NCI-H748 treated with DMSO at 0.1 percent for 48 hours (cell line): ENCODE measurements at regions not wholly inside any gene's neighbourhood (a gene's known extent, or its start where the extent isn't known, plus 50 kb on each side); places are given as distances from the start of the nearest gene placed in this dataset.

Experiments
- DNase-seq: peaks from one replicate; lab custom pipeline; 2025; lab: John Stamatoyannopoulos, UW

GRCh38 chr5:31048282-31049270 lies 144.9 kb upstream of the CDH6 start:
- peak; percentile 99 for DNase-seq

DNA sequence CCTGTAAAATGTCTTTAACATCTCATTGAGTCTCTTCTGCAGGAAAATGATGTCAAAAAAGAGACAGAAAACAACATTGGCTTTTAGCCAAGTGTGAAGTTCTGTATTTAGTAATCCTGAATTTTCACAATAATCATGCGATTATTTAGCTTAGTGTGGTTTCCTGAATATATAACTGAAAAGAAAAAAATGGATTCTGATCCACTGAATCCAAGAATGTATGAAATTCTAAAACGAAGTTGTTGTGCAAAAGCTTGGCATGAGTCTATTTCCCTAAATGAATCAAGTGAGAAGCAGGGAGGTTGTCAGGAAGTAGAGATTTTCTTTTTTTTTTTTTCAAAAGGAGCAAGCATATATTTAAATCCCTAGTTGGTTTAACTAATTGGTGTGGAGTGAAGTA lies 145.9 kb upstream of the CDH6 start:
- peak; percentile 75 for DNase-seq

GRCh38 chr5:31047007-31047406 lies 146.5 kb upstream of the CDH6 start:
- peak; percentile 99 for DNase-seq

DNA sequence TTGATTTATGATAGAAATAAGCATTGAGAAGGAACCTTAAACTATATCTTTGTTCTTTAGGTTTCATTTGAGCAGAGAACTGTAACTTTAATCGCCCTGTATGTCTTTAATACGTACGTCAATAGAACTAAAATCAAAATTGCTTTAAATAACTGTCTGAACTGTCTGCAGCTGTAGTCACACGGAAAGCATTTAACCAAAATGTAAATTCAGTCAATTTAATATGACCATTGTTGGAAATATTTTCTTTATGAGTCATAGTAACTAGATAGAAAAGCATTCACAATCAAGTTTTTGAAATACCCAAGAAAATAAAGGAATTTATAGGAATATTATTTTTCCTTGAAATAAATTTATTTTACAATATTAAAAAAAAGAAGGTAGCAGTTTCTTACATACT lies 157.1 kb upstream of the CDH6 start:
- DNase-seq: no peak

DNA sequence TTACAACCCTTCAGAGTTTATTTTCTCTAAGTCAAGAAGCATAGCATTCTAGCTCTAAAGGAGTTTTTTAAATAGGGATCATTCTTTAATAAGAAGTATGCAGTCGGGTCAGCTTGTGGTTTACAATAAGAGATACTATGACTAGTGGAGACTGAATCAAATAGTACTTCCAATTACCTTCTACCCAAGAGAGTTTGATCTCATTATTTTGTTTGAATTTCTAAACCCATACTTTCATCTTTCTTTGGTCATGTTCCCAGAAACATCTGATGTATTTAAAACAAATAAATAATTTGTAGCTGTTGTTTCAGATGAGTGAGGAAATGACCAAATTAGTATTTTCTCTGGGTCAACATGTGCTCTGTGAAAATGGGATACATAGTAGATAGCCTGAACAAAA lies 160.2 kb upstream of the CDH6 start:
- no peak for DNase-seq

- no peak for DNase-seq
These were observed 163.6 kb upstream of the CDH6 start for GRCh38 chr5:31029925-31030324.

DNA sequence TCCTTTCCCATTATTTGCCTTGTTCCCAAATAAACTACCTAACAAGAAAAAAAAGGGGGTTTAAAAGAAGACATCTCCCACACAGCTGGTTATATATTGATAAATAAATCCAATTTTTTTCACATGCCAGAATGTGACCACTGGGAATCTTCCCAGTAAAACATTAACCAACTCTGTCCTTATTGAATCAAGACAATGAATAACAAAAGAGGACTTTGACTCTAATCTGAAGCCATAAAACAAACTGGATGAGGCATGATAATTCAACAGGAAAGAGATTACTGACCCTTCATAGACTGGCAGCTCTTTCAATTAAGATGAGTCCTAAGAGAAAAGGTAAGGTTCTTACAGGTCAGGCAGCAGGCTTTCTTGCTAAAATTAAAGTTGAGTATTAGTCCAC lies 165.8 kb upstream of the CDH6 start:
- DNase-seq: no peak

- DNase-seq: no peak
These were observed 170.4 kb upstream of the CDH6 start for GRCh38 chr5:31023105-31023504.

DNA sequence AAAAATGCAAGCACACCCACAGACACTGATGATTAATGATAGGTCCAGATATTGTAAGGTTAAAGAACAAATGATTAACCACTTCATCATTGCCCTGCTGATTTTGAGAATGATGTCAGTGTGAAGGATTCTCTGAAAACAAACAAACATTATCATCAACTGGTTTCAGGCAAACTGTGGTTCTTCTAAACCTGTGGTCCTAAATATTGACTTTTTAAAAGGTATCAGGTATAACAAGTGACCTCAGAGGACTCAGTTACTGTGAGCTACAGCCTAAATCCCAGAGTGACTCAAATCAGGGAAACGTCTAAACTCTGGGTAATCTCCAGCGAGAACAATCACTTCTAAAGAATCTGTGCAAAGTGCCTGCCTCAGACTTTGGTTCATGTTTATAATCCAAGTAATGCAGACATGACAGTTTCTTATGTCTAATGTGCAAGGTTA lies 172.3 kb upstream of the CDH6 start:
- no peak for DNase-seq

DNA sequence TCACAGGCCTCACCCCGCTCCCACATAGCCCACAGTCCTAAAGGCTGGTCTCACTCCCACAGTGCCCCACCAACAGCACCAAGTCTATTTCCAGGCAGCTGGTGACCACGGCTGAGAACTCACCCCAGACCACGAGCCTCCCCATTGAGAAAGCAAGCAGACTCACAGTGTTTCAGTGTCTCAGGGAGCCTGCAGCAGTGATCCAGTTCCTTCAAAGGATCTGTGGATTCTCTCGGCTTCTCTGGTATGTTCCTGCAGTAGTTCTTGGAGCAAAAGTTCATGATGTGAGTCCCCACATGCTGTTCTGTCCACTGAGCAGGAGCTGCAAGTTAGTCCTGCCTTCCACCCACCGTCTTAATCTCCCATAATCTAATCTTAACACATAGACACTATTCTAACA lies 185.3 kb upstream of the CDH6 start:
- no peak for DNase-seq

- DNase-seq: no peak
These were observed 185.8 kb upstream of the CDH6 start for GRCh38 chr5:31007672-31008071.

DNA sequence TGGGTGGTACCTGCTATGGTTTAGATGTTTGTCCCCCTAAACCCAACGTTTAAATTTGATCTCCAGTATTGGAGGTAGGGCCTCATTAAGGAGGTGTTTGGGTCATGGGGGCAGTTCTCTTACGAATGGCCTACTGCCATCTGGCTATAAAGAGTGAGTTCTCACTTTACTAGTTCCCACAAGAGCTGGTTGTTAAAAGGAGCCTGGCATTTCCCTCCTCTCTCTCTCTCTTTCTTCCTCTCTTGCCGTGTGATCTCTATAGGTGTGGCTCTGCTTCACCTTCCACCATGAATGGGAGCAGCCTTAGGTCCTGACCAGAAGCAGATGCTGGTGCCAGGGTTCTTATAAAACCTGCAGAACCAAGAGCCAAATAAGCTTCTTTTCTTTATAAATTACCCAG lies 193.2 kb upstream of the CDH6 start:
- no peak for DNase-seq

- DNase-seq: no peak
These were observed 195.8 kb upstream of the CDH6 start for GRCh38 chr5:30997681-30998080.

DNA sequence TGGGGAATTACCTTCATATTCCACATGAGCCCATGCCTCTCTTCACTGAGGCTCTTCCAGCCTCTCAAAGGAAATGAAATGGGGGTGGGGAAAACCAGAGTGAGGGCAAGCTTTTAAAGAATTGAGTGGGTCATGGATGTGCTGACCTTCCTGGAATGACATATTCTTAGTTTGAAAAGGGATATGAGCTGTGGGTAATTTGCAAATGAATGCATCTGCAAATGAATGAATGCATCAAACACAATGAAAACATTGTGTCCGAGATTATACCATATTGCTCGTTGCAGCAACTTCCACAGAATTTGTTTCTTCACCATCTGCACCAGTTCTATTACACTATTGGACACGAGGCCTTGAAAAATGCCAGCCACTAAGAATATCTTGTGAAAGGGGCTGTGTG lies 198.6 kb upstream of the CDH6 start:
- DNase-seq: no peak

DNA sequence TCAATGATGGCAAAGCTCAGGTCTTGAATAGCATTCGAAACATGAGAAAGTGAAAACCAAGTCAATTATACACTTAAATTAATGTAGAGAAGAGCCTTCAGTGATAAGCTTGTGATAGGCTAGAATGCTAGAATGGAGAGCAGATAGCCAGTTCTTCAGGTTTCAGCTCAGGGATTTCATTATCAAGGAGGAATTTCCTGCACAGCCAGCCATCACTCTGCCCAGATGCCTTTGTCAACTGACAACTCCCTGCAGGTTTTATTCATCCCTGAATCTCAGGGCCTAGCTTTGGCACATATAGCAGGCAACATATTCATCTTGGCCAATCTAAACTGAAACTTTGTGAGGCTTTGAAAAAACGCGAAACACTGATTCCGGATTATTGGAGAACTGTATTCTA lies 199.3 kb upstream of the CDH6 start:
- DNase-seq: no peak

DNA sequence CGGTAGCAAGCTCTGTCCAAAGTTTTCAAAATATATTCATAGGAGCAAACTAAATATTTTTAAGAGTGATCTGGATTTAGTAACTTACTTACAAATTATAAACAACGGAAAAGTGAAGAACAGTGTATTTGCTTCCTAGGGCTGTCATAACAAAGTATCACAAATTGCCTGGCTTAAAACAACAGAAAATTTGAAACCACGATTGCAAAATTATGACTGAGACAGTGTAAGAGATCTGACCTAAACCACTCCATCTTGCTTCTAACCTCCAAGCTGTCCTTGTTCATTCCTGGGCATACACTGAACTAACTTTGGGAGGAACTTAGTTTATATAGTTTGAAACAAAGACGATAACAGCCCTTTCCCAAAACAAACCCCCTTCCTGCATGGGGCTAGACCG lies 202.0 kb upstream of the CDH6 start:
- DNase-seq: no peak

DNA sequence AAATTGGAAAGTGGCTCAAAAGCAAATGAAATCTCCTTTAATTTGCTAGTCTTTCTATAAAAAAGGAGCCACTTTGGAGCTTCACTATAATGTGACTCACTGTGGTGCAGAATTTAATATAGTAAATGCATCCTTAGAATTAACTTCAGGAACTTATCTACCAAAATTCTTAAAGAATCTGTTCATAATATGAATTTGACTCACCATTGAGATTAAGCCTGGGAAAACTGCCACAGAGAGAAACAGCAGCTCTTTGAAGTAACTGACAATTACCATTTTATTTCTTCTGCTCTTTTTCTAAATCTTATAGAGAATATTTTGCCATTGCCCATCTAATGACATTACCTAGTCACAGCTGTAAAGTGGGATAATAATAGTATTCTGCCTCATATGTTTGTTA lies 211.9 kb upstream of the CDH6 start:
- DNase-seq: no peak

GRCh38 chr5:30968971-30969370 lies 224.5 kb upstream of the CDH6 start:
- no peak for DNase-seq

DNA sequence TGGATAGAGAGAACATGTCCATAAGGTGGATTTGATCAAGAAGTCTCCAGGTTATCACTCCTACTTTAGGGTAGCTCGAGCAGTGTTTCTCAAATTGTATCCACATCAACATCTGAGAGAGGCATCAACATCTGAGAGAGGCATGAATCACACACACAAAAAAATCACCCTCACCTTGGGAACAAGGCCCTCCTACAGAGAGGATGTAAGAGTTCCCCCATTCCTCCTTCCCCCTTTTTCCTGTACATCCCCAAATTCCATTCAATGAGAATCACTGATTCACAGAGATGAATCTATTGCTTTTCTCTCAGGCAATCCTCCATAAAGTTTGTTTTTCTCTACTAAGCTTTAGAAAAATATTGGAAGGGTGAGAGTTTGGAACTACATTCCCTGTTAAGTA lies 233.4 kb upstream of the CDH6 start:
- no peak for DNase-seq

DNA sequence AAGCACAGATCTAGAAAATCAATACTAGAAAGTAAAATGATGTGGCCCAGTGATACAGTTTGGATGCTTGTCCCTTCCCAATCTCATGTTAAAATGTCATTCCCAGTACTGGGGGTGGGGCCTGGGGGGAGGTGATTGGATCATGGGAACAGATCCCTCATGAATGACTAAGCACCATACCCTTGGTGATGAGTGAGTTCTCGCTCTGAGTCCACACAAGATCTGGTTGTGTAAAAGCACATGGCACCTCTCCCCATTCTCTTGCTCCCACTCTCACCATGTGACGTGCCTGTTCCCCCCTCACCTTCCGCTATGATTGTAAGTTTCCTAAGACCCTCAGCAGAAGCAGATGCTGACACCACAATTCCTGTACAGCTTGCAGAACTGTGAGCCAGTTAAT lies 234.2 kb upstream of the CDH6 start:
- DNase-seq: no peak

GRCh38 chr5:30957591-30957990 lies 235.9 kb upstream of the CDH6 start:
- no peak for DNase-seq

DNA sequence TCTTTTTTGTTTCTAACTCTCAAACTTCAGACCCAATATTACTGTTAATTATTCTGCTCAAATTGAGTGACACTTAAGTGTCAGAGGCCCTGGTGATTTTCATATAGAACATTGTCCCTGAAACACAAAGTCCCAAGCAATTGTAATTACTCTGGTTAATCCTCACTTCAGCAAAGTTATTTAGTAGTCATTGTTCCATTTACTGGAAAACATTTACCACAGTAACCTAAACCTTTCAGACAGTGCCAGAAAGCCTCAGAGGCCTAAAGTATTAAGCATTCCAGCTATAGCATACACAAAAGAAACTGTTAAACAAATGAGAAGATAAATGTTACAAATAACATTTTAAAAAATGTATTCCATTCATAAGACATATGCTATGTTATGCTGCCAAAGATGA lies 237.2 kb upstream of the CDH6 start:
- no peak for DNase-seq

DNA sequence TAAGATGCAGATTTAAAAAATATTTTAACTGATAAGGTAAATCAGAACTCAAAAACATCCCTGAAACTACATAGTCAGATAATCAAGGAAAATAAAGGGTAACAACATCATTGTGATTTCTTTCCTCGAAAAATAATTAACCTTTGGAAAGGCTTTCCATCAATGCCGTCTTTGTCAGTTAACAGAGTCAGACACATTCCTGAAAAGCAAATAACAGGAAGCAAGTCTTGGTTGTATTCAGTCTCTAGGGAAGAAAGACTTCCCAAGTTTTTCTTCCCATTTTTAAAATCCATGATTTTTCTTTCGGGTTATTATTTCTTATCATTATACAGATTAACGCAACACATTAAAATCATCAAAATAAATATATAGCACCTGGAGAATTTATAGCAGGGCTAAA lies 256.4 kb upstream of the CDH6 start:
- no peak for DNase-seq

- DNase-seq: no peak
These were observed 259.9 kb upstream of the CDH6 start for GRCh38 chr5:30933599-30933998.
